Colonic mucosa (tissue), 4 donors: ENCODE measurements at regions not wholly inside any gene's neighbourhood (a gene's known extent, or its start where the extent isn't known, plus 50 kb on each side); places are given as distances from the start of the nearest gene placed in this dataset.

Experiments used
- DNase-seq: peaks from one replicate; pipeline ENCODE4 v3.0.0-alpha.2; 2020
- H3K27ac ChIP-seq: fragments of 200-600 bp; one replicate; pipeline ENCODE4 v1.8.0; 2021
- H3K27me3 ChIP-seq: fragments of 200-600 bp; one replicate; pipeline ENCODE4 v1.8.0; 2021
- H3K36me3 ChIP-seq: fragments of 200-600 bp; one replicate; pipeline ENCODE4 v1.8.0; 2021
- H3K4me1 ChIP-seq: fragments of 200-600 bp; one replicate; pipeline ENCODE4 v1.8.0; 2021; ENCODE audit warnings: mild to moderate bottlenecking
- H3K4me3 ChIP-seq: fragments of 200-600 bp; one replicate; pipeline ENCODE4 v1.8.0; 2021
- H3K9ac ChIP-seq, 2 donors: one replicate each; pipeline ENCODE4 v1.7.0; 2013; ENCODE audit warnings: control low read depth in 2 of 2, low read depth in 2 of 2, low read length in 2 of 2
- H3K9me3 ChIP-seq: fragments of 200-600 bp; one replicate; pipeline ENCODE4 v1.8.0; 2021
- intact Hi-C: fragments of 100-400 bp; cut with DNase I; formaldehyde crosslinking; loops from one replicate; pipeline ENCODE4 v1.14.1; 2022
- TF ChIP-seq, protein P1 (sequence below): fragments of 200-600 bp; IDR thresholded peaks from one replicate; pipeline ENCODE4 v1.8.0; 2022; ENCODE audit warnings: antibody characterized with exemption, mild to moderate bottlenecking
- donor health status: healthy.
- donor health status: DM: no; HTN: no; CAD: no.
- donor health status: DM: no; HTN: no; CAD: no.

GRCh38 chr4:181674315-181674875 is 568.8 kb upstream of the TENM3 start:
- Histone ChIP-seq H3K4me1 (no peaks in the 10 kb centered on the region), H3K4me3 (no peak overlapping the region), H3K27me3 (no peaks in the 10 kb centered on the region), H3K36me3 (no peaks in the 10 kb centered on the region), H3K27ac (no peak overlapping the region), H3K9me3 (no peaks in the 10 kb centered on the region), H3K9ac (no peak overlapping the region)
- intact Hi-C loops = no loop called here
- DNase-seq = no peak
- TF ChIP-seq, protein P1, sequence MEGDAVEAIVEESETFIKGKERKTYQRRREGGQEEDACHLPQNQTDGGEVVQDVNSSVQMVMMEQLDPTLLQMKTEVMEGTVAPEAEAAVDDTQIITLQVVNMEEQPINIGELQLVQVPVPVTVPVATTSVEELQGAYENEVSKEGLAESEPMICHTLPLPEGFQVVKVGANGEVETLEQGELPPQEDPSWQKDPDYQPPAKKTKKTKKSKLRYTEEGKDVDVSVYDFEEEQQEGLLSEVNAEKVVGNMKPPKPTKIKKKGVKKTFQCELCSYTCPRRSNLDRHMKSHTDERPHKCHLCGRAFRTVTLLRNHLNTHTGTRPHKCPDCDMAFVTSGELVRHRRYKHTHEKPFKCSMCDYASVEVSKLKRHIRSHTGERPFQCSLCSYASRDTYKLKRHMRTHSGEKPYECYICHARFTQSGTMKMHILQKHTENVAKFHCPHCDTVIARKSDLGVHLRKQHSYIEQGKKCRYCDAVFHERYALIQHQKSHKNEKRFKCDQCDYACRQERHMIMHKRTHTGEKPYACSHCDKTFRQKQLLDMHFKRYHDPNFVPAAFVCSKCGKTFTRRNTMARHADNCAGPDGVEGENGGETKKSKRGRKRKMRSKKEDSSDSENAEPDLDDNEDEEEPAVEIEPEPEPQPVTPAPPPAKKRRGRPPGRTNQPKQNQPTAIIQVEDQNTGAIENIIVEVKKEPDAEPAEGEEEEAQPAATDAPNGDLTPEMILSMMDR = no peak

DNA sequence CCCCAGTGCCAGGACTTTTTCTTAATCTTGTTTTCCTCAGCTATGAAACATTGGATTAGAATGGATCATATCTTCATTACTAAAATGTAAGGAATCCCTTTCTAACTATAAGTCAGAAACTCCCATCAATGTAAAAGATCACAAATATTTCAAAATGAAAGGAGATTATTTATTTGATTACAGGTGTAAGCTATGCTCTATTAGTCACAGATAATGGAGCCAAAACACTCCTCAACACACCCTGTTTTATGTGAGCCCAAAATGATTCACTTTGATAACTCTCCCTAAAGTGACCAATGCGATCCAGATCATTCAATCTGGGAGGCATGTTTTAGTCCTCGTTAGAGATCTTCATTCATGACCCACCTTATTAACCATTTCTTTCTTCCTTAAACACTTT is 566.7 kb upstream of the TENM3 start:
- Histone ChIP-seq H3K4me1 (no peaks in the 10 kb centered on the region), H3K27me3 (no peaks in the 10 kb centered on the region), H3K9ac (no peak overlapping the region), H3K4me3 (no peak overlapping the region), H3K27ac (no peak overlapping the region), H3K9me3 (no peaks in the 10 kb centered on the region), H3K36me3 (no peaks in the 10 kb centered on the region)
- TF ChIP-seq, protein P1 = no peak
- intact Hi-C loops = no loop called here
- DNase-seq = no peak

DNA sequence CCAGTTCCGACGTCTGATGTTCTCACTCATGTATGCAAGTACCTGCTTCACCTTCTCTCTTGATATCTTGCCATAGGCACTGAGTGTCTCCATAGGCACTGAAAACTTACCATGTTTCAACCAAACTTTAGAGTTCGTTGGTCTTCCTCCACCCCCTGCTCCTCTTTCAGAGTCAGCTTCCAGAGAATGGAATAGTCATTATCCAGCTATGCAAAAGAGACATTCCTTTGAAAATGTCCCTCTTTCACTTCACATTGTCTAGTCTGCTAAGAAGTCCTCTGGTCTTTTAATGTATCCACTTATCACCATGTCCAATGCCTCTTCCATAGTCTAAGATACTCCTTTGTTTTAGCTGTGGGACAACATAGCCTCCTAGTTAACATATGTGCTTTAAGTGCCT is 566.0 kb upstream of the TENM3 start:
- Histone ChIP-seq H3K27me3 (no peaks in the 10 kb centered on the region), H3K4me1 (no peaks in the 10 kb centered on the region), H3K9me3 (no peaks in the 10 kb centered on the region), H3K9ac (no peak overlapping the region), H3K4me3 (no peak overlapping the region), H3K36me3 (no peaks in the 10 kb centered on the region), H3K27ac (no peak overlapping the region)
- DNase-seq = no peak
- TF ChIP-seq, protein P1 = no peak
- intact Hi-C loops = no loop called here

GRCh38 chr4:181677621-181678020 is 565.6 kb upstream of the TENM3 start:
- Histone ChIP-seq H3K4me3 (no peak overlapping the region), H3K9me3 (no peaks in the 10 kb centered on the region), H3K27ac (no peak overlapping the region), H3K27me3 (no peaks in the 10 kb centered on the region), H3K4me1 (no peaks in the 10 kb centered on the region), H3K36me3 (no peaks in the 10 kb centered on the region), H3K9ac (no peak overlapping the region)
- no peak for DNase-seq
- intact Hi-C loops = no loop called here
- TF ChIP-seq, protein P1 = no peak

- Histone ChIP-seq H3K27me3 (no peaks in the 10 kb centered on the region), H3K4me1 (no peaks in the 10 kb centered on the region), H3K4me3 (no peak overlapping the region), H3K36me3 (no peaks in the 10 kb centered on the region), H3K9me3 (no peaks in the 10 kb centered on the region), H3K9ac (no peak overlapping the region), H3K27ac (no peak overlapping the region)
- intact Hi-C loops = no loop called here
- TF ChIP-seq, protein P1 = no peak
- no peak for DNase-seq
These were observed 563.4 kb upstream of the TENM3 start for GRCh38 chr4:181679754-181680153.
